ENCODE measurements at regions not wholly inside any gene's neighbourhood (a gene's known extent, or its start where the extent isn't known, plus 50 kb on each side); places are given as distances from the start of the nearest gene placed in this dataset.

GRCh38 chr2:42888321-42889245 is 96.2 kb upstream of the HAAO start:
- H3K9me3 ChIP-seq = no peaks in the 10 kb centered on the region
- TF ChIP-seq POLR2A (IDR thresholded peaks at IDR 0.05) (no peak), CTCF (IDR thresholded peaks at IDR 0.05) (no peak)
- no peak for DNase-seq
- no peak overlapping the region for H3K4me3 ChIP-seq
- no peaks in the 10 kb centered on the region for H3K36me3 ChIP-seq
- H3K27me3 ChIP-seq = no peaks in the 10 kb centered on the region
- H3K4me1 ChIP-seq = no peaks in the 10 kb centered on the region
- intact Hi-C loops (cut with DNase I; ENCODE audit: low total_unique reads) = no loop called here
- no peak overlapping the region for H3K27ac ChIP-seq

GRCh38 chr2:42886921-42887320 is 94.5 kb upstream of the HAAO start:
- no peaks in the 10 kb centered on the region for H3K27me3 ChIP-seq
- no peak overlapping the region for H3K27ac ChIP-seq
- H3K4me1 ChIP-seq = no peaks in the 10 kb centered on the region
- intact Hi-C loops (cut with DNase I; ENCODE audit: low total_unique reads) = no loop called here
- no peaks in the 10 kb centered on the region for H3K36me3 ChIP-seq
- no peak overlapping the region for H3K4me3 ChIP-seq
- TF ChIP-seq POLR2A (IDR thresholded peaks at IDR 0.05) (no peak), CTCF (IDR thresholded peaks at IDR 0.05) (no peak)
- no peaks in the 10 kb centered on the region for H3K9me3 ChIP-seq
- DNase-seq = peak in 1 of 2 donors; percentile 14

GRCh38 chr2:42882756-42883155 is 90.4 kb upstream of the HAAO start:
- Histone ChIP-seq H3K36me3 (no peaks in the 10 kb centered on the region), H3K4me1 (no peaks in the 10 kb centered on the region), H3K27me3 (no peaks in the 10 kb centered on the region), H3K4me3 (no peak overlapping the region), H3K27ac (no peak overlapping the region), H3K9me3 (no peaks in the 10 kb centered on the region)
- no peak for TF ChIP-seq POLR2A (IDR thresholded peaks at IDR 0.05)
- no peak for TF ChIP-seq CTCF (IDR thresholded peaks at IDR 0.05)
- DNase-seq = no peak
- intact Hi-C loops (cut with DNase I; ENCODE audit: low total_unique reads) = no loop called here

GRCh38 chr2:42881732-42882131 is 89.3 kb upstream of the HAAO start:
- no peaks in the 10 kb centered on the region for H3K9me3 ChIP-seq
- H3K4me3 ChIP-seq = no peak overlapping the region
- TF ChIP-seq CTCF (IDR thresholded peaks at IDR 0.05) = no peak
- TF ChIP-seq POLR2A (IDR thresholded peaks at IDR 0.05) = no peak
- no peaks in the 10 kb centered on the region for H3K27me3 ChIP-seq
- no peaks in the 10 kb centered on the region for H3K36me3 ChIP-seq
- no peaks in the 10 kb centered on the region for H3K4me1 ChIP-seq
- intact Hi-C loops (cut with DNase I; ENCODE audit: low total_unique reads) = no loop called here
- no peak overlapping the region for H3K27ac ChIP-seq
- DNase-seq = no peak
